ENCODE measurements at regions not wholly inside any gene's neighbourhood (a gene's known extent, or its start where the extent isn't known, plus 50 kb on each side); places are given as distances from the start of the nearest gene placed in this dataset.
A peak's percentile ranks its signal among the peaks of the same experiment; 100 is the strongest.
"Not testable (repeated sequence)": the region's sequence is repeated elsewhere in the genome, so short reads cannot be mapped to it uniquely, and the experiment has no call there.

- ATAC-seq = peak; percentile 46
- intact Hi-C loops (cut with micrococcal nuclease) = no loop called here
- no peak for DNase-seq
These were observed 224.9 kb upstream of the DTNBP1 start for GRCh38 chr6:15887491-15888461.

GRCh38 chr6:15885624-15886023 is 222.8 kb upstream of the DTNBP1 start:
- ATAC-seq (no peak), DNase-seq (no peak)
- intact Hi-C loops (cut with micrococcal nuclease) = no loop called here

GRCh38 chr6:15883593-15883992 is 220.8 kb upstream of the DTNBP1 start:
- intact Hi-C loops (cut with micrococcal nuclease); ATAC-seq; DNase-seq: not testable (repeated sequence)

- intact Hi-C loops (cut with micrococcal nuclease) = no loop called here
- DNase-seq = no peak
- no peak for ATAC-seq
These were observed 220.1 kb upstream of the DTNBP1 start for GRCh38 chr6:15882915-15883314.

- ATAC-seq (no peak), DNase-seq (no peak)
- intact Hi-C loops (cut with micrococcal nuclease) = no loop called here
These were observed 219.5 kb upstream of the DTNBP1 start for GRCh38 chr6:15882345-15882744.

GRCh38 chr6:15881150-15881549 is 218.3 kb upstream of the DTNBP1 start:
- peak; percentile 29 for DNase-seq
- intact Hi-C loops (cut with micrococcal nuclease) = no loop called here
- peak; percentile 65 for ATAC-seq

GRCh38 chr6:15880262-15880973 is 217.6 kb upstream of the DTNBP1 start:
- DNase-seq (no peak), ATAC-seq (no peak)
- intact Hi-C loops (cut with micrococcal nuclease) = no loop called here

GRCh38 chr6:15879371-15880261 is 216.8 kb upstream of the DTNBP1 start:
- intact Hi-C loops (cut with micrococcal nuclease) = no loop called here
- peak; percentile 83 for ATAC-seq
- DNase-seq = peak; percentile 89

- intact Hi-C loops (cut with micrococcal nuclease) = no loop called here
- DNase-seq (no peak), ATAC-seq (peak; percentile 25)
These were observed 214.4 kb upstream of the DTNBP1 start for GRCh38 chr6:15877231-15877630.

GRCh38 chr6:15876406-15876805 is 213.6 kb upstream of the DTNBP1 start:
- intact Hi-C loops (cut with micrococcal nuclease) = no loop called here
- ATAC-seq (no peak), DNase-seq (no peak)

GRCh38 chr6:15875797-15876196 is 213.0 kb upstream of the DTNBP1 start:
- DNase-seq = no peak
- no peak for ATAC-seq
- intact Hi-C loops (cut with micrococcal nuclease) = no loop called here

- no peak for DNase-seq
- intact Hi-C loops (cut with micrococcal nuclease) = no loop called here
- no peak for ATAC-seq
These were observed 212.0 kb upstream of the DTNBP1 start for GRCh38 chr6:15874821-15875220.

- intact Hi-C loops (cut with micrococcal nuclease) = no loop called here
These were observed 211.5 kb upstream of the DTNBP1 start for GRCh38 chr6:15874326-15874725.

GRCh38 chr6:15872241-15873103 is 209.6 kb upstream of the DTNBP1 start:
- DNase-seq (no peak), ATAC-seq (no peak)
- intact Hi-C loops (cut with micrococcal nuclease) = no loop called here

More at GRCh38 chr6:15874326-15874725, 211.5 kb upstream of the DTNBP1 start:
- DNase-seq (no peak), ATAC-seq (no peak)

GRCh38 chr6:15871276-15871675 is 208.4 kb upstream of the DTNBP1 start:
- intact Hi-C loops (cut with micrococcal nuclease) = no loop called here
- DNase-seq (no peak), ATAC-seq (no peak)

GRCh38 chr6:15870333-15871043 is 207.7 kb upstream of the DTNBP1 start:
- intact Hi-C loops (cut with micrococcal nuclease) = no loop called here

GRCh38 chr6:15864708-15865062 is 201.9 kb upstream of the DTNBP1 start:
- ATAC-seq (no peak), DNase-seq (no peak)
- intact Hi-C loops (cut with micrococcal nuclease) = no loop called here

More at GRCh38 chr6:15870333-15871043, 207.7 kb upstream of the DTNBP1 start:
- ATAC-seq = peak; percentile 54
- DNase-seq = no peak

Measured in left ventricle myocardium superior (tissue), 1 donor.